ENCODE measurements at regions not wholly inside any gene's neighbourhood (a gene's known extent, or its start where the extent isn't known, plus 50 kb on each side); places are given as distances from the start of the nearest gene placed in this dataset.

GRCh38 chr6:12356431-12356830, 66.3 kb downstream of the EDN1 start:
- Mint-ChIP-seq H3K4me1 (peaks cover 5% of the 10 kb centered on the region), H3K36me3 (ENCODE audit: low read depth) (no peaks in the 10 kb centered on the region), H3K4me3 (no peak overlapping the region), H3K9me3 (peaks cover 12% of the 10 kb centered on the region), H3K27ac (no peak overlapping the region), H3K27me3 (ENCODE audit: insufficient read depth) (peaks cover 7% of the 10 kb centered on the region)
- H3K4me3 ChIP-seq (ENCODE audit: low read length) = no peak overlapping the region
- H3K27me3 ChIP-seq (ENCODE audit: control insufficient read depth, insufficient read depth, low read length, poor library complexity, severe bottlenecking) = no peaks in the 10 kb centered on the region
- no peaks in the 10 kb centered on the region for H3K4me1 ChIP-seq (ENCODE audit: control insufficient read depth, insufficient read depth, low read length)
- H3K9me3 ChIP-seq (ENCODE audit: control insufficient read depth, low read length) = peaks cover 22% of the 10 kb centered on the region
- no peaks in the 10 kb centered on the region for H3K36me3 ChIP-seq (ENCODE audit: control insufficient read depth, insufficient read depth, low read length)
- no peak for DNase-seq
- H3K27ac ChIP-seq (ENCODE audit: low read depth, low read length) = no peak overlapping the region
- 83 to 100% methylated on average over 1 to 3 of the region's 3 CpGs for WGBS, 2 experiments (ENCODE audit: insufficient coverage in 1 of 2, insufficient read length in 1 of 2)
- no peak for TF ChIP-seq CTCF (conservative IDR thresholded peaks at IDR 0.05)
- no peak overlapping the region for H3K9ac ChIP-seq (ENCODE audit: extremely low read depth, low read length, poor library complexity, severe bottlenecking)

- H3K4me1 Mint-ChIP-seq = peaks cover 5% of the 10 kb centered on the region
- Histone ChIP-seq H3K4me3 (ENCODE audit: low read length) (no peak overlapping the region), H3K36me3 (ENCODE audit: control insufficient read depth, insufficient read depth, low read length) (no peaks in the 10 kb centered on the region), H3K4me1 (ENCODE audit: control insufficient read depth, insufficient read depth, low read length) (no peaks in the 10 kb centered on the region), H3K9me3 (ENCODE audit: control insufficient read depth, low read length) (peaks cover 14% of the 10 kb centered on the region), H3K27ac (ENCODE audit: low read depth, low read length) (no peak overlapping the region), H3K9ac (ENCODE audit: extremely low read depth, low read length, poor library complexity, severe bottlenecking) (no peak overlapping the region), H3K27me3 (ENCODE audit: control insufficient read depth, insufficient read depth, low read length, poor library complexity, severe bottlenecking) (no peaks in the 10 kb centered on the region)
- no peak overlapping the region for H3K27ac Mint-ChIP-seq
- peaks cover 7% of the 10 kb centered on the region for H3K27me3 Mint-ChIP-seq (ENCODE audit: insufficient read depth)
- WGBS, 2 experiments (ENCODE audit: insufficient coverage in 1 of 2, insufficient read length in 1 of 2) = 95 to 96% methylated on average over 9 to 11 of the region's 11 CpGs
- H3K36me3 Mint-ChIP-seq (ENCODE audit: low read depth) = no peaks in the 10 kb centered on the region
- H3K4me3 Mint-ChIP-seq = no peak overlapping the region
- TF ChIP-seq CTCF (conservative IDR thresholded peaks at IDR 0.05) = no peak
- no peak for DNase-seq
- H3K9me3 Mint-ChIP-seq = peaks cover 4% of the 10 kb centered on the region
Measured at GRCh38 chr6:12356983-12357972, 67.1 kb downstream of the EDN1 start.

GRCh38 chr6:12359036-12359435, 68.9 kb downstream of the EDN1 start:
- Mint-ChIP-seq H3K27ac (no peak overlapping the region), H3K9me3 (no peaks in the 10 kb centered on the region), H3K4me3 (no peak overlapping the region), H3K4me1 (peaks cover 9% of the 10 kb centered on the region), H3K27me3 (ENCODE audit: insufficient read depth) (peaks cover 12% of the 10 kb centered on the region), H3K36me3 (ENCODE audit: low read depth) (no peaks in the 10 kb centered on the region)
- no peak for DNase-seq
- Histone ChIP-seq H3K9ac (ENCODE audit: extremely low read depth, low read length, poor library complexity, severe bottlenecking) (no peak overlapping the region), H3K36me3 (ENCODE audit: control insufficient read depth, insufficient read depth, low read length) (no peaks in the 10 kb centered on the region), H3K4me3 (ENCODE audit: low read length) (no peak overlapping the region), H3K27me3 (ENCODE audit: control insufficient read depth, insufficient read depth, low read length, poor library complexity, severe bottlenecking) (no peaks in the 10 kb centered on the region), H3K9me3 (ENCODE audit: control insufficient read depth, low read length) (peaks cover 8% of the 10 kb centered on the region), H3K4me1 (ENCODE audit: control insufficient read depth, insufficient read depth, low read length) (peaks cover 3% of the 10 kb centered on the region), H3K27ac (ENCODE audit: low read depth, low read length) (no peak overlapping the region)
- no peak for TF ChIP-seq CTCF (conservative IDR thresholded peaks at IDR 0.05)
- 81 to 87% methylated on average over 3 of the region's 3 CpGs for WGBS, 2 experiments (ENCODE audit: insufficient coverage in 1 of 2, insufficient read length in 1 of 2)
